GM12878 (cell line): ENCODE measurements at regions not wholly inside any gene's neighbourhood (a gene's known extent, or its start where the extent isn't known, plus 50 kb on each side); places are given as distances from the start of the nearest gene placed in this dataset.

Experiments used
- POLR2AphosphoS5 ChIP-seq: IDR thresholded peaks from 2 replicates; pipeline ENCODE4 v1.6.1; 2011; ENCODE audit warnings: mild to moderate bottlenecking, low read length, inconsistent platforms
- SUZ12 ChIP-seq: fragments of 200-600 bp; sonication (generic); IDR thresholded peaks from one replicate; pipeline ENCODE4 v1.6.1; 2018; ENCODE audit warnings: antibody characterized with exemption, mild to moderate bottlenecking; ENCODE audit not compliant: unreplicated experiment
- ZZZ3 ChIP-seq: IDR thresholded peaks from 2 replicates; pipeline ENCODE4 v1.6.1; 2011; ENCODE audit warnings: low read depth; ENCODE audit not compliant: control insufficient read depth, insufficient read length
- TF ChIP-seq, protein P1 (sequence below), 3 experiments: IDR thresholded peaks in 2 of 3; conservative IDR thresholded peaks in 1 of 3; 2 replicates each; pipeline ENCODE4 v1.5.1; 2011; ENCODE audit warnings: low read depth in 3 of 3, low read length in 3 of 3, mild to moderate bottlenecking in 3 of 3, control low read depth in 2 of 3, moderate library complexity in 2 of 3, inconsistent platforms in 1 of 3, mixed read lengths in 1 of 3; ENCODE audit not compliant: control insufficient read depth in 2 of 3, insufficient read depth in 1 of 3; ENCODE audit errors: extremely low read depth in 1 of 3

DNA sequence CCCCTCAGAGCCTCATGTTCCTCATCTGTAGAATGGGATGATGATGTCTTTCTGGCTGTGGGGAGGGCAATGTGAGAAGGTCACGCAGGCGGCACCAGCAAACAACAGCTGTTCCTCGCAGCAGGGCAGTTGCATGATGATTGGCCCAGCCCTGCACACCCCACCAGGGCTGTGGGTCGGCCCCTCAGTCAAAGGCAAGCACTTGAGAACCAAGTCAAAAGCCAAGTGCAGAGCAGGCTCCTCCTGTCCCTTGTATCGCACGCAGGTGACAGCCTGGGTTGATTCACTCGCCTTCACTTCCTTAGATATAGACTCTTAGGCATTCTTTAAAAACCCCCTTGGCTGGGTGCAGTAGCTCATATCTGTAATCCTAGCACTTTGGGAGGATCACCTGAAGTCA is 191.9 kb upstream of the C1orf174 start:
- TF ChIP-seq, protein P1, sequence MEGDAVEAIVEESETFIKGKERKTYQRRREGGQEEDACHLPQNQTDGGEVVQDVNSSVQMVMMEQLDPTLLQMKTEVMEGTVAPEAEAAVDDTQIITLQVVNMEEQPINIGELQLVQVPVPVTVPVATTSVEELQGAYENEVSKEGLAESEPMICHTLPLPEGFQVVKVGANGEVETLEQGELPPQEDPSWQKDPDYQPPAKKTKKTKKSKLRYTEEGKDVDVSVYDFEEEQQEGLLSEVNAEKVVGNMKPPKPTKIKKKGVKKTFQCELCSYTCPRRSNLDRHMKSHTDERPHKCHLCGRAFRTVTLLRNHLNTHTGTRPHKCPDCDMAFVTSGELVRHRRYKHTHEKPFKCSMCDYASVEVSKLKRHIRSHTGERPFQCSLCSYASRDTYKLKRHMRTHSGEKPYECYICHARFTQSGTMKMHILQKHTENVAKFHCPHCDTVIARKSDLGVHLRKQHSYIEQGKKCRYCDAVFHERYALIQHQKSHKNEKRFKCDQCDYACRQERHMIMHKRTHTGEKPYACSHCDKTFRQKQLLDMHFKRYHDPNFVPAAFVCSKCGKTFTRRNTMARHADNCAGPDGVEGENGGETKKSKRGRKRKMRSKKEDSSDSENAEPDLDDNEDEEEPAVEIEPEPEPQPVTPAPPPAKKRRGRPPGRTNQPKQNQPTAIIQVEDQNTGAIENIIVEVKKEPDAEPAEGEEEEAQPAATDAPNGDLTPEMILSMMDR (IDR thresholded peaks at IDR 0.05 in 2 of 3, conservative IDR thresholded peaks at IDR 0.05 in 1 of 3; ENCODE audit: control insufficient read depth in 2 of 3, extremely low read depth in 1 of 3, insufficient read depth in 1 of 3, low read depth in 3 of 3, low read length in 3 of 3): no peak
- TF ChIP-seq ZZZ3: no peak
- no peak for TF ChIP-seq SUZ12
- TF ChIP-seq POLR2AphosphoS5: no peak
